ENCODE measurements at regions not wholly inside any gene's neighbourhood (a gene's known extent, or its start where the extent isn't known, plus 50 kb on each side); places are given as distances from the start of the nearest gene placed in this dataset.

DNA sequence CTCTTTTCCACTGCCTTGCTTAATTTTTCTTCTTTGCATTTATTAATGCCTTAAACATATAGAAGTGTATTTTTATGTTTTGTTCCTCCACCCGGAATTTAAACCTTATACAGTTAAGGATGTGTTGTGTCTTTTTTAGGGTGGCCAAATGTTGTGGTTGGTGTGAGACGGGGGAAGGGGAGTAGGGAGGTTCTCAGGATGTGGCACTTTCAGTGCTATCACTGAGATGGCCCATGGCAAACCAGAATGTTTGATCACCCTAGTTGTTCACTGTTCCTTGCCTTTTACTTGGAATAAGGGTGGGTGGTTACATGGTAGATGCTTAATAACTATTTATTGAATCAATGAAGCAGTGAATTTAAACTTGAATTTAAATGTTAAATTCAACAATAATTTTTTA lies 216.0 kb upstream of the SLITRK1 start:
- ATAC-seq (no peak), DNase-seq (ENCODE audit: low read depth, low spot score) (no peak)
- intact Hi-C loops (cut with micrococcal nuclease), result no loop called here
- POLR2A ChIA-PET, result no interaction called here
- H4K20me1 ChIP-seq (ENCODE audit: insufficient read depth), result no peaks in the 10 kb centered on the region
- H3K27ac ChIP-seq (ENCODE audit: low read depth, low read length), result no peak overlapping the region
- H3K9me3 ChIP-seq (ENCODE audit: control insufficient read depth in 1 of 2, insufficient read depth in 1 of 2, low read depth in 1 of 2, low read length in 2 of 2), result no peaks in the 10 kb centered on the region; a peak in 1 of 4 replicates
- no peaks in the 10 kb centered on the region for H3K36me3 ChIP-seq (ENCODE audit: control insufficient read depth in 1 of 2, insufficient read depth in 2 of 2, low read length in 2 of 2)
- H3K79me2 ChIP-seq (ENCODE audit: insufficient read depth, low read length), result no peaks in the 10 kb centered on the region
- no peak for TF ChIP-seq CBX3 (IDR thresholded peaks at IDR 0.05; ENCODE audit: low read depth)
- TF ChIP-seq TCF7L2 (IDR thresholded peaks at IDR 0.05; ENCODE audit: borderline replicate concordance, extremely low read depth, insufficient read depth, insufficient read length), result no peak
- TF ChIP-seq REST (IDR thresholded peaks at IDR 0.05; ENCODE audit: low read depth), result no peak
- TF ChIP-seq, protein P1, sequence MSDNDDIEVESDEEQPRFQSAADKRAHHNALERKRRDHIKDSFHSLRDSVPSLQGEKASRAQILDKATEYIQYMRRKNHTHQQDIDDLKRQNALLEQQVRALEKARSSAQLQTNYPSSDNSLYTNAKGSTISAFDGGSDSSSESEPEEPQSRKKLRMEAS (IDR thresholded peaks at IDR 0.05), result no peak
- no peak for TF ChIP-seq POLR2A (IDR thresholded peaks at IDR 0.05; ENCODE audit: borderline replicate concordance, extremely low read depth, insufficient read depth, insufficient read length)
- TF ChIP-seq ZFX (IDR thresholded peaks at IDR 0.05), result no peak
- no peak for TF ChIP-seq JUND (IDR thresholded peaks at IDR 0.05)
- no peak for TF ChIP-seq RAD21 (IDR thresholded peaks at IDR 0.05; ENCODE audit: low read depth)
- TF ChIP-seq CTCF (IDR thresholded peaks at IDR 0.05 in 2 of 3, conservative IDR thresholded peaks at IDR 0.05 in 1 of 3; ENCODE audit: borderline replicate concordance in 1 of 3, insufficient read depth in 1 of 3, low read depth in 2 of 3, low read length in 2 of 3), result no peak
- TF ChIP-seq EZH2phosphoT487 (IDR thresholded peaks at IDR 0.05; ENCODE audit: borderline replicate concordance), result no peak
- TF ChIP-seq SRF (IDR thresholded peaks at IDR 0.05; ENCODE audit: low read depth), result no peak
- TF ChIP-seq, protein P2, sequence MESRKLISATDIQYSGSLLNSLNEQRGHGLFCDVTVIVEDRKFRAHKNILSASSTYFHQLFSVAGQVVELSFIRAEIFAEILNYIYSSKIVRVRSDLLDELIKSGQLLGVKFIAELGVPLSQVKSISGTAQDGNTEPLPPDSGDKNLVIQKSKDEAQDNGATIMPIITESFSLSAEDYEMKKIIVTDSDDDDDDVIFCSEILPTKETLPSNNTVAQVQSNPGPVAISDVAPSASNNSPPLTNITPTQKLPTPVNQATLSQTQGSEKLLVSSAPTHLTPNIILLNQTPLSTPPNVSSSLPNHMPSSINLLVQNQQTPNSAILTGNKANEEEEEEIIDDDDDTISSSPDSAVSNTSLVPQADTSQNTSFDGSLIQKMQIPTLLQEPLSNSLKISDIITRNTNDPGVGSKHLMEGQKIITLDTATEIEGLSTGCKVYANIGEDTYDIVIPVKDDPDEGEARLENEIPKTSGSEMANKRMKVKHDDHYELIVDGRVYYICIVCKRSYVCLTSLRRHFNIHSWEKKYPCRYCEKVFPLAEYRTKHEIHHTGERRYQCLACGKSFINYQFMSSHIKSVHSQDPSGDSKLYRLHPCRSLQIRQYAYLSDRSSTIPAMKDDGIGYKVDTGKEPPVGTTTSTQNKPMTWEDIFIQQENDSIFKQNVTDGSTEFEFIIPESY (IDR thresholded peaks at IDR 0.05; ENCODE audit: extremely low read depth, insufficient replicate concordance, low read length), result no peak
- no peak for TF ChIP-seq SP1 (IDR thresholded peaks at IDR 0.05; ENCODE audit: low read depth)
- no peak for TF ChIP-seq EGR1 (IDR thresholded peaks at IDR 0.05; ENCODE audit: low read depth)
- TF ChIP-seq SIN3A (IDR thresholded peaks at IDR 0.05; ENCODE audit: low read depth), result no peak
- no peak for TF ChIP-seq ELF1 (IDR thresholded peaks at IDR 0.05; ENCODE audit: borderline replicate concordance, low read depth)
- no peak for TF ChIP-seq YY1 (IDR thresholded peaks at IDR 0.05; ENCODE audit: extremely low read depth, insufficient replicate concordance, low read depth, low read length)
- TF ChIP-seq, protein P3, sequence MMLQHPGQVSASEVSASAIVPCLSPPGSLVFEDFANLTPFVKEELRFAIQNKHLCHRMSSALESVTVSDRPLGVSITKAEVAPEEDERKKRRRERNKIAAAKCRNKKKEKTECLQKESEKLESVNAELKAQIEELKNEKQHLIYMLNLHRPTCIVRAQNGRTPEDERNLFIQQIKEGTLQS (IDR thresholded peaks at IDR 0.05), result no peak
- no peak for TF ChIP-seq POLR2AphosphoS5 (IDR thresholded peaks at IDR 0.05; ENCODE audit: low read depth, low read length)
- no peak for TF ChIP-seq CEBPB (IDR thresholded peaks at IDR 0.05; ENCODE audit: low read depth)
- CTCF ChIA-PET, result no interaction called here
- no peaks in the 10 kb centered on the region for H3K9me2 ChIP-seq (ENCODE audit: insufficient read depth)
- no peak overlapping the region for H3K9ac ChIP-seq (ENCODE audit: low read length)
- H3K27me3 ChIP-seq (ENCODE audit: insufficient read depth, low read length), result no peaks in the 10 kb centered on the region
- no peak overlapping the region for H3K4me3 ChIP-seq (replicated peaks in 1 of 2; ENCODE audit: low read depth in 1 of 2, low read length in 2 of 2)
- RAD21 ChIA-PET (ENCODE audit: low non-redundant PET in 1 of 2, low total read pairs in 2 of 2, uncharacterized antibody in 2 of 2, unreplicated experiment in 2 of 2), result no interaction called here
- H3K4me2 ChIP-seq (ENCODE audit: low read length), result no peak overlapping the region
- no TSS peak for BruUV-seq (replicated peaks)
- H3K4me1 ChIP-seq (ENCODE audit: control insufficient read depth in 1 of 2, insufficient read depth in 2 of 2, low read length in 2 of 2), result no peaks in the 10 kb centered on the region
- no peak overlapping the region for H2AFZ ChIP-seq (ENCODE audit: low read depth, low read length, poor library complexity, severe bottlenecking)

Data from HCT116 (cell line).